HG03565 (cell line): ENCODE measurements at regions not wholly inside any gene's neighbourhood (a gene's known extent, or its start where the extent isn't known, plus 50 kb on each side); places are given as distances from the start of the nearest gene placed in this dataset.
"Not testable (repeated sequence)": the region's sequence is repeated elsewhere in the genome, so short reads cannot be mapped to it uniquely, and the experiment has no call there.

Experiments
- ATAC-seq: cut with Tn5 transposase; IDR thresholded peaks from one replicate; pipeline ENCODE4 v1.9.1; 2021; ENCODE audit warnings: mild to moderate bottlenecking, moderate library complexity; ENCODE audit not compliant: unreplicated experiment

GRCh38 chr2:16211341-16211740 lies 271.0 kb downstream of the MYCN start:
- no peak for ATAC-seq

GRCh38 chr2:16210841-16211240 lies 270.5 kb downstream of the MYCN start:
- no peak for ATAC-seq

GRCh38 chr2:16209799-16210198 lies 269.4 kb downstream of the MYCN start:
- ATAC-seq: no peak

GRCh38 chr2:16208921-16209320 lies 268.6 kb downstream of the MYCN start:
- no peak for ATAC-seq

GRCh38 chr2:16208241-16208797 lies 268.0 kb downstream of the MYCN start:
- no peak for ATAC-seq

GRCh38 chr2:16207611-16208010 lies 267.3 kb downstream of the MYCN start:
- ATAC-seq: no peak

- ATAC-seq: no peak
Measured at GRCh38 chr2:16207151-16207550, 266.8 kb downstream of the MYCN start.

- ATAC-seq: no peak
Measured at GRCh38 chr2:16206191-16206944, 266.0 kb downstream of the MYCN start.

GRCh38 chr2:16205631-16206030 lies 265.3 kb downstream of the MYCN start:
- ATAC-seq: no peak

- ATAC-seq: no peak
Measured at GRCh38 chr2:16204886-16205620, 264.7 kb downstream of the MYCN start.

- no peak for ATAC-seq
Measured at GRCh38 chr2:16204251-16204650, 263.9 kb downstream of the MYCN start.

GRCh38 chr2:16203691-16204090 lies 263.3 kb downstream of the MYCN start:
- no peak for ATAC-seq

GRCh38 chr2:16203069-16203468 lies 262.7 kb downstream of the MYCN start:
- ATAC-seq: no peak

- no peak for ATAC-seq
Measured at GRCh38 chr2:16202266-16203020, 262.1 kb downstream of the MYCN start.

GRCh38 chr2:16201848-16202247 lies 261.5 kb downstream of the MYCN start:
- ATAC-seq: no peak

- no peak for ATAC-seq
Measured at GRCh38 chr2:16200554-16201193, 260.3 kb downstream of the MYCN start.

GRCh38 chr2:16199882-16200553 lies 259.7 kb downstream of the MYCN start:
- no peak for ATAC-seq

GRCh38 chr2:16199241-16199640 lies 258.9 kb downstream of the MYCN start:
- ATAC-seq: not testable (repeated sequence)

- no peak for ATAC-seq
Measured at GRCh38 chr2:16198166-16198912, 258.0 kb downstream of the MYCN start.
